SK-N-SH treated with all-trans-retinoic acid at 6 μM for 48 hours (cell line): ENCODE measurements at regions not wholly inside any gene's neighbourhood (a gene's known extent, or its start where the extent isn't known, plus 50 kb on each side); places are given as distances from the start of the nearest gene placed in this dataset.

Source experiments
- BACH2 ChIP-seq: fragments of 250-450 bp; sonication (Bioruptor Pico); IDR thresholded peaks from 2 replicates; pipeline ENCODE4 v1.9.0; 2021; ENCODE audit warnings: mild to moderate bottlenecking, borderline replicate concordance
- CREB5 ChIP-seq: fragments of 250-450 bp; sonication (Bioruptor Pico); IDR thresholded peaks from 2 replicates; pipeline ENCODE4 v1.5.1; 2020; ENCODE audit warnings: low read depth, mild to moderate bottlenecking, moderate library complexity
- CSRNP3 ChIP-seq: fragments of 250-450 bp; sonication (Bioruptor Pico); IDR thresholded peaks from 2 replicates; pipeline ENCODE4 v1.5.1; 2021; ENCODE audit warnings: mild to moderate bottlenecking, moderate library complexity
- PATZ1 ChIP-seq: fragments of 250-450 bp; sonication (Bioruptor Pico); IDR thresholded peaks from 2 replicates; pipeline ENCODE4 v1.8.0; 2020; ENCODE audit warnings: mild to moderate bottlenecking, moderate library complexity, borderline replicate concordance
- POU6F1 ChIP-seq: fragments of 250-450 bp; sonication (Bioruptor Pico); IDR thresholded peaks from 2 replicates; pipeline ENCODE4 v1.8.0; 2021; ENCODE audit warnings: low read depth, mild to moderate bottlenecking, moderate library complexity, borderline replicate concordance
- RARB ChIP-seq: fragments of 250-450 bp; sonication (Bioruptor Pico); IDR thresholded peaks from 2 replicates; pipeline ENCODE4 v1.8.0; 2021; ENCODE audit warnings: mild to moderate bottlenecking, moderate library complexity
- TSHZ2 ChIP-seq: fragments of 250-450 bp; sonication (Bioruptor Pico); IDR thresholded peaks from 2 replicates; pipeline ENCODE4 v1.5.0; 2020; ENCODE audit warnings: mild to moderate bottlenecking, moderate library complexity
- ZFP3 ChIP-seq: fragments of 250-450 bp; sonication (Bioruptor Pico); IDR thresholded peaks from 2 replicates; pipeline ENCODE4 v1.5.0; 2020; ENCODE audit warnings: mild to moderate bottlenecking, moderate library complexity

- TF ChIP-seq BACH2 (CRISPR knock-in tag): no peak
- no peak for TF ChIP-seq CSRNP3 (CRISPR knock-in tag)
- TF ChIP-seq PATZ1 (CRISPR knock-in tag): no peak
- TF ChIP-seq ZFP3: no peak
- TF ChIP-seq POU6F1 (CRISPR knock-in tag): no peak
- no peak for TF ChIP-seq CREB5
- no peak for TF ChIP-seq RARB
- TF ChIP-seq TSHZ2 (CRISPR knock-in tag): no peak
Measured at GRCh38 chr10:131784363-131785120, 116.3 kb upstream of the PPP2R2D start.
